ENCODE measurements at regions not wholly inside any gene's neighbourhood (a gene's known extent, or its start where the extent isn't known, plus 50 kb on each side); places are given as distances from the start of the nearest gene placed in this dataset.

- no peak for DNase-seq
Measured at GRCh38 chr6:165814679-165815078, 151.6 kb upstream of the PDE10A start.

- no peak for DNase-seq
Measured at GRCh38 chr6:165811512-165811911, 148.5 kb upstream of the PDE10A start.

DNA sequence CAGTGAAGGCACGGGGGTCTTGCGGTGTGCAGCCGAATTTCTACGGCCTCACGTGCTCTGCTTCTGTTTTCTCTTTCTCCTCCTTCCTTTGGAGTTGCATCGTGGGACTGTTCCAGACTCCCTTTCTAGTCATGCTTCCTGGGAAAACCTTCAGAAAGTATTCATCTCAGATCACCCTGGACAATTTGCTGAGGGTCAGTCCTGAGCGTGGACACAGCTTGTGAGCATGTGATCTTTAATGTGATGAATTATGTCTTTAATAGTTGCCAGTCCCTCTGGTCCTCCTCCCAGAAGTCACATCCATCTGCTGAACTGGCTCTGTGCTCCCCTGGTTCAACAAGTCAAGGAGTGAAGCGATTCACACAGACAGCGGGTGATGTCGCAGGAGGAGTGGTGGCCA is 145.0 kb upstream of the PDE10A start:
- no peak for DNase-seq

GRCh38 chr6:165807249-165807960 is 144.4 kb upstream of the PDE10A start:
- no peak for DNase-seq

DNA sequence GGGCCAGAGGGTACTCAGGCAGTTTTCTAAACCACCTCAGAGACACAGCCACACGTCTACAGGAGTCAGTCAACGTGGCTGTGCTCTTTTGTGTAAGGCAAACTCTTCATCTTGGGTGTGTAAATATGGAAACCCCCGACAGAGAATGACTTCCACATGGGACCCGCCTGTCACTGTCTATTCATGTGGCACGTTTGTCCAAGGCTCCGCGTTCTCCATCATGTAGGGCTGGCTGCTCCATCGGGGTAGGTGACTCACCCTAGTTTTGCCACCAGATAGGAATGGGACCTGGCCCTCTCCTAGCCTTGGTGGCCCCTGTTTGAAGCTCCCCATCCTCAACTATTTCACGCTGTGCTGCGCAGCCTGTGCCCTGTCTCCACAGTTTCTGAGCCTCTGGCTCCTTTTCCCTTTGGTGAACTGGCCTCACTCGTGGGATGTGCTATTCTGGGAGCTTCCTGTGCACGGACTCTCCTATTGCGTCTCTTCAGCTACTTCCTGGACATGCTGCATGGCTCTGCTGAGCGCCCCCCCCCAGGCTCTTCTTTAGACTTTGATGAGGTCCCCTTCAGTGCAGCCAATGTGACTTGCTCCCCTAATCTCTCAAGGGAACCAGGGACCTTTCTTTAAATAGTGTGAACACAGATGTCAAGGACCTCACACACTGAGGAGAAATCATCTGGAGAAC is 143.2 kb upstream of the PDE10A start:
- no peak for DNase-seq

- DNase-seq: no peak
Measured at GRCh38 chr6:165805636-165806035, 142.6 kb upstream of the PDE10A start.

- no peak for DNase-seq
Measured at GRCh38 chr6:165805067-165805555, 142.1 kb upstream of the PDE10A start.

- DNase-seq: no peak
Measured at GRCh38 chr6:165804331-165805066, 141.5 kb upstream of the PDE10A start.

DNA sequence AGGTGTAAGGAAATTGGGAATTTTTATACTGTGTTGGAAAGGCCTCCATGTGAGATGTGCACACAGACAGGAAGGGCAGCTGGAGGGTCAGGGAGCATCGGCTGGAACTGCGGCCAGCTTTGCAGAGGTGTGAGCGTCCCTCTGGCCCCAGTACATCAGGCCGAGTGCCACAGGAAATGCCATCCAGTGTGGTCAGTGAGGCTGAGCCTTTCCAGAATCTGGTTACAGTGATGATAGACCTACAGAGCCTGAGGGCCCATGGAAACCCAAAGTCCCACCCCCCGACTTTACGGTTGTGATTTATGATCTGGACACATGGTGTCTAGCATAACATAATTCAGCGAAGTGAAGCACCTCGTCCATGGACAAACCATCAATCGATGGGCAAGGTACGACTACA is 137.3 kb upstream of the PDE10A start:
- DNase-seq: no peak

GRCh38 chr6:165799391-165800153 is 136.5 kb upstream of the PDE10A start:
- DNase-seq: no peak

DNA sequence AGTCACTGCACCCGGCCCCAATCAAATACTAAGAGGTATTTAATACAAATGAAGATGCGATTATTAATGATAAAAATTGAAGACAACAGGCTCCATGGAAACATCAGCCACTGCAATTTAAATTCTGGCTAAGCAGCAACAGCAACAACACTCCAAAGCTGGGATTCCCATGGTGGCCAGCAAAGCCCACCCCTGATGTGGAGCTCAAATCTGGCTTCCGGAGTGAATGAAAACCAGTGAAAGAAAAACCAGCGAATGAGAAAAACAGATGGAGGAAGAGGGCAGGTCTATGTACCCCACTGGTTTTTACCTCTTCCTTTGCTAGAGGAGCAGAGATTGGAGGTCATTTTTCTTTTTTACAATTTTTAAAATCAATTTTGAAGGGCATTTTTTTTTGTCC is 135.9 kb upstream of the PDE10A start:
- DNase-seq: no peak

DNA sequence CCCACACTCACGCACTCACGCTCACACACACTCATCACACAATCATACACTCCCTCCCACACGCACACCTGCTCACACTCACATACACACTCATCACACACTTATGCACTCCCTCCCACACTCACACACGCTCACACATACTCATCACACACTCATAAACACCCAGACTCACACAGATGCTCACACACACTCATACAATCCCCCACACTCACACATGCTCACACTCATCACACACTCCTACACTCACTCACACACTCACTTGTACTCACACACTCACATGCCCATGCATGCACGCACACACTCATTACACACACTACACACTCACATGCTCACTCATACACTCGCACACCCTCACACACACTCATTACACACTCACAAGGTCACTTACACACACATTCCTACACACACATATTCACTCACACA is 131.1 kb upstream of the PDE10A start:
- DNase-seq: no peak

GRCh38 chr6:165793287-165793825 is 130.3 kb upstream of the PDE10A start:
- DNase-seq: no peak

DNA sequence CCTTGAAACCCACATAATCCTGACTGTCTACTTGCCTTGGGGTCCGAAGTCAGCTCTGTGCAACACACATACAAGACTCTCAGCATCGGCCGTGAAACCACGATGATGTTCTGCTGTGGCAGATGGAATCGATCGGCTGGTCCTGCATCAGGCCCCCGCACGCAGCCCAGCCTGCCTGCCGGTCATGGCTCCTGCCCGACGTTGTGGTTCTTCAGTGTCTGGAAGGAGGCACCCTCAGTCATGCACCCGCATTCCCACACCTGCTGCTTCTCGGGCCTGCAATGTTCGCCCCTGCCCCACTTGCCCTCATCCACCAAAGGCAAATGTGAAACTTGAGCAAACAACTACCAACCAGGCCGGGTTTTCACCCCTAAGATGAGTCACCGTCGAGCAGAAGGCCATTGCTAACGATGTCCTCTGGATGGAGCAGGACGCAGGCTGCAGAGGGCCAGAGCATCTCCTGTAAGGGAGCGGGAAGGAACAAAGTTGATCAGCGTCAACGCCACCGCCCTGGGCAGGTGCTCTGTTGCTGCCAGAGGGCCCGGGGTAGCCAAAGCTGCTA is 128.9 kb upstream of the PDE10A start:
- DNase-seq: no peak

GRCh38 chr6:165791306-165791705 is 128.3 kb upstream of the PDE10A start:
- no peak for DNase-seq

DNA sequence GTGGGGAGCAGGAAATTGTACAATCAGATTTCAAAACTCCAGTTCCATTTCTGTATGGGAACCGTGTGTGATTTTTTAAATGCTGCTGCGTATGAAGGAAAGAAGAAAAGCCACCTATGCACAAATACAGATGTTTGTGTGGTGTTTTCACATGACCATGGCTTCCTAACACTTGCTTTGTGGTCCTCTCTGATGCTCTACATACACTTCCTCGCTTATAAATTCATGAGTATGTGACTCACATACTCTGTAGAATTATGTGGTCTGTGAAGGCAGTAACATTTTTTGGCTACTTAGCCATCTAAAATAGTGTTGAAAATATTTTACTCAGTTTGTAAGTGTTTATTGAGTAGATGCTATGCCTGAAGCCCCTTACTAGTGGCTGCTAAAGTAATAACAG is 119.8 kb upstream of the PDE10A start:
- no peak for DNase-seq

DNA sequence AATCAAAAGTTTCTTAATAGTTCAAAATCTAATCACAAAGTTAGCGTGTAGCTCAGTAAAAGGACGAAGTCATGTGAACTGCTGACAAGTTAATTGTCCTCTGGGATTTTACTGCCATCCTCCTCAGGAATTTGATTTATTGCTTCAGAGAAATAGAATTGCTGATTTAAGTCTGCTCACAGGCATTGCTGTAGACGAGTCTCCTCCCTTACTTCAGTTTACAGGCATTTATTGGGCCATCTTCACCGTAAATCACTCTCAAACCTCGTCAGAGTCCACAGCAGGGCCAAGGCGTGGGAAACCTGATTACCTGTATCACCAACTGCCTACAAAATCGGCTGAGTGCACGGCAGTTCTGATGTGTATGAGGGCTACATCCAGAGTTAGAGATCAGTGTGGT is 119.1 kb upstream of the PDE10A start:
- DNase-seq: no peak

DNA sequence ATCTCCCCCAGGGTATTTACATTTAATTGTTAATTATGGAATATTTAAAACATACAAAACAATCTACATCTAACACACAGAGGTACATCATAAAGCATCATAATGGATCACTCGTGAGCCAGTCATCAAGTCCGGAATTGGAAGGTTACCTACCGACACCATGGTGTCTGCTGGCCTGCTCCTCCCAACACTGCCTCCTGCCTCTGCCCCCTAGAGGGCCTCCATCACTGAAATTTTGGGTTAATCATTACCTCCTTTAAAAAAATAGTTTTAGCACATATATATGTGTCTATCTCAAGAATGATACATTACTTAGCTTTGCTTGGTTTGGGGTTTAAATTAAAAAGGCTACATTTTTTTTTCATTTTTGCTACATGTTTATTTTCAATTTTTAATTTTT is 114.6 kb upstream of the PDE10A start:
- no peak for DNase-seq

- no peak for DNase-seq
Measured at GRCh38 chr6:165776691-165777090, 113.7 kb upstream of the PDE10A start.

- DNase-seq: no peak
Measured at GRCh38 chr6:165775721-165776120, 112.7 kb upstream of the PDE10A start.

DNA sequence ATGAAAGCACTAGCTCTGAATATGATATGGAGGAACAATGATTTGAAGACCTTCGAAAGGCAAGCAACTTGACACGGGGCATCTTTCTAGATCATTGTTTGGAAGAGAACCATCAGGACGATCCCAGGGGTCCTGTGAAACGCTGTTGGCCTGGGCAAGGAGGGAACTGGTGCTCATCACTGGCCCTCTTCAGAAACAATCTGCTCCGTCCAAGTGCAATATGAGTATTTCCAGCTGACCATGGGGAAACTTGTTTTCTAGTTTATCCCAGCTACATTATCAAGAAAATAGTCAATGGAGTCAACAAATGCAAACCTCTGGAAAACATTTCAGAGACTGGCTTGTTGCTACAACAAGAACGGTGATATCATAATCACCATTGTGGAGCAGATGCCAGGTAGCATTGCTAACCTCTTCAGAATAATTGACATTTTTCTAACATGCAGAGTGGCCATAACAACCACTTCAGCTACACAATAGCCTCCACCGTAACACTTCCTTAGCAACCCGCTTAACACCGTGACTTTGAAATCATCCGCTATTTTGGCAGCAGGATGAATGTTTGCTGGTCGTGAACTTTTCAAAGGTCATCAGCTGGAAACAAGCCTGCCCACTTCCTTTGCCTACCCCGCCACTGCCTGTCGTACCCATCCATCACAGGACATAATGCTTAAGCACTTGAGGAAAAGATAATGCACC is 112.0 kb upstream of the PDE10A start:
- no peak for DNase-seq
